GM19239 (cell line): ENCODE measurements at regions not wholly inside any gene's neighbourhood (a gene's known extent, or its start where the extent isn't known, plus 50 kb on each side); places are given as distances from the start of the nearest gene placed in this dataset.
A peak's percentile ranks its signal among the peaks of the same experiment; 100 is the strongest.

Experiments used
- DNase-seq: peaks from one replicate; pipeline ENCODE4 v3.0.0; 2011; ENCODE audit warnings: low spot score; ENCODE audit not compliant: insufficient read length
- FAIRE-seq: peaks from 2 replicates; lab custom pipeline; 2011; peaks lifted over from hg19 to GRCh38; lab: Jason Lieb, UNC

- no peak for DNase-seq
- peak; percentile 91 for FAIRE-seq
Observed at GRCh38 chr2:37585982-37586621, 85.3 kb downstream of the CDC42EP3 start.

- DNase-seq: no peak
Observed at GRCh38 chr2:37586663-37587317, 84.7 kb downstream of the CDC42EP3 start.

GRCh38 chr2:37587817-37588216 lies 83.6 kb downstream of the CDC42EP3 start:
- FAIRE-seq (no peak), DNase-seq (no peak)

More at GRCh38 chr2:37586663-37587317, 84.7 kb downstream of the CDC42EP3 start:
- FAIRE-seq: no peak

- no peak for FAIRE-seq
- no peak for DNase-seq
Observed at GRCh38 chr2:37588316-37588777, 83.1 kb downstream of the CDC42EP3 start.

GRCh38 chr2:37589298-37589697 lies 82.1 kb downstream of the CDC42EP3 start:
- DNase-seq (no peak), FAIRE-seq (peak; percentile 44)

- DNase-seq (no peak), FAIRE-seq (no peak)
Observed at GRCh38 chr2:37590119-37590571, 81.3 kb downstream of the CDC42EP3 start.
